GM18870 (cell line): ENCODE measurements at regions not wholly inside any gene's neighbourhood (a gene's known extent, or its start where the extent isn't known, plus 50 kb on each side); places are given as distances from the start of the nearest gene placed in this dataset.
"Not testable (repeated sequence)": the region's sequence is repeated elsewhere in the genome, so short reads cannot be mapped to it uniquely, and the experiment has no call there.

ENCODE experiments used
- ATAC-seq: cut with Tn5 transposase; IDR thresholded peaks from one replicate; pipeline ENCODE4 v1.9.1; 2021; ENCODE audit warnings: moderate library complexity; ENCODE audit not compliant: unreplicated experiment

DNA sequence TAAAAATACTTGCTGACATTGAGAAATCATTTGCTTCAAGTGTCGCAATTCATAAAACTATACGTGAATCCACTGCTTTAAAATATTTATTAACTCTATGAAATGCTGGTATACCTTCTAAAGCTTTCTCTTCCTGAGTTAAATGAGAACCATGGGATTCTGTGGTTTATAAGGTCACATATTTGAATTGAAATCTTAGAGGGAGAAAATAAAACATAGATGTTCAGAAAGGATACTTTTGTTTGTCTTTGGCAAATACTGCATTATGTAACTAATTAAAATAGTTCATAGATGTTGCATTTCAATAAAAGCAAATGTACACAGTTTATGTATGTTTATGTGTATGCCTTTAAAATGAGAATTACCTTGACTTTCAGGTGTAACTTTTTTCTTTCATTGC, 250.1 kb downstream of the FAM170A start:
- no peak for ATAC-seq

DNA sequence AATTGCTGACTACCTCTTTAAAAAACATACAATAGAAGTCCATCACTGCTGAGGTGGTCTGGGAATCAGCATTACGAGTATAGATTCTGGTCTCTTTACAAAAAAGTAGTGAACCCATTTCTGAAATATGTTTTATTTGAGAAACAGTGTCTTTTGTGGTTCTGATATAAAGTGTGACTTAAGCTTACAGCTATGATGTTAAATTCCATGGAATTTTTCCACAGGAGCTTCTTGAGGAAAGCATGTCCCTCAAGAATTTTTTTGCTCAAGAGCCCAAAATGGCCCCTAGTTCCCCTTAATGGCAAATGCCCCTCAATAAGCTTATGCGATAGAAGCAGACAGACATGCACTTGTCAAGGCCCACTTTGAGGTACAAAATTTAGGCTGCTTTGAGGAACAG, 265.7 kb downstream of the FAM170A start:
- ATAC-seq: no peak

DNA sequence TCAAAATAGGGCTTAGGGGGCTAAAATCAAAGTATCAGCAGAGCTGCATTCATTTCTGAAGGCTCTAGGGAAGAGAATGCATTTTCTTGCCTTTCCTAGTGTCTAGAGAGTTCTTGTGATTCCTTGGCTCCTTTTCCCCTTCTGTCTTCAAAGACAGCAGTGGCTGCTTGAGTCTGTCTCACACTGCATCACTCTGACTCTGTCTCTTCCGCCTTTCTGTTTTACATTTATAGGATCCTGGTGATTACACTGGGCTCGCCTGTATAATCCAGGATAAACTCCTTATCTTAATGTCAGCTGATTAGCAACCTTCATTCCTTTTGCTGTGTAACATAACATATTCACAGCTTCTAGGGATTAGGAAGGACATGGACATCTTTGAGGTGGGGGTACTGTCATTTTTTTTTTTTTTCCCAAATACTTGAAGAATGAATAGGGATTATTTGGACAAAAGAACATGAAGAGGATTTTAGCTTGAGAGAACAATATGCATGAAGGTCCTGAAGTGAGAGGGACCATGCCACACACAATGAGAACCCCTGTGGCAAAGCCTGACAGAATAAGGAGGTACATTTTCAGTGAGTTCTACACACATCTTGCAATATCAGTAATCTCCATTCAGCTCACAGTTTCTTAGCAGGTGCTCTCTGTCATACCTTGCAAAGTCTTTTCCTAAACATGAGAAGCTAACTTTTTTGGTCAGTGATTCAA, 267.6 kb downstream of the FAM170A start:
- ATAC-seq: no peak

DNA sequence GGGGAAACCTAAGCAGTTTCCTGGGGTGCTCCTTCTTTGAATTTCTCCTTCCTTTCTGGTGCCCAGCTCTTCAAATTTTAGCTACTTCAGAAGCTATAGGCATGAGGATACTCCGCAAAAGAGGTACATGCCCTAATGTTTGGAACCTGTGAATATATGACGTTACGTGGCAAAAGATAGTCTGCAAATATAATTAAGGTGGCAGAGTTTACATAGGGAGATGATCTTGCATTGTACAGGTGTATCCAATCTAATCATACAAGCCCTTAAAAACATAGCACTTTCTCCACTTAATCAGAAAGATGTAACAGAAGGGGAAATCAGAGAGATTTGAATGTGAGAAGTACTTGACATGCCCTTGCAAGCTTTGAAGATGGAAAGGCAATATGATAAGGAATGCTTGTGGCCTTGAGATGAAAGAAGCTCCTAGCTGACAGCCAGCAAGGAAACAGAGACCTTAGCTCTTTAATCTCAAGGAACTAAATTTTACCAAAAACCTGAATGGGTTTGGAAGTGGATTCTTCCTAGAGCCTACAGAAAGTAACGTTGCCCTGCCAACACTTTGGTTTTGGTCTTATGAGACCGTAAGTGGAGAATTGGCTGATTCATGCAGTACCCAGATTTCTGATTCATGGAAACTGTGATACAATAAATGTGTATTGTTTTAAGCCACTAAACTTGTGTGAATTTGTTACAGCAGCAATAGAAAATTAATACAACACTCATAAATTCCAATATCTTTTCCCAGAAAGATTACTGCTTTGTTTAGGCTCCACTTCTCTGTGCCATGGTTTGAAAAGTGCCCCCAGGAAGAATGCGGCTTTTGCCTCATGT, 268.4 kb downstream of the FAM170A start:
- no peak for ATAC-seq

DNA sequence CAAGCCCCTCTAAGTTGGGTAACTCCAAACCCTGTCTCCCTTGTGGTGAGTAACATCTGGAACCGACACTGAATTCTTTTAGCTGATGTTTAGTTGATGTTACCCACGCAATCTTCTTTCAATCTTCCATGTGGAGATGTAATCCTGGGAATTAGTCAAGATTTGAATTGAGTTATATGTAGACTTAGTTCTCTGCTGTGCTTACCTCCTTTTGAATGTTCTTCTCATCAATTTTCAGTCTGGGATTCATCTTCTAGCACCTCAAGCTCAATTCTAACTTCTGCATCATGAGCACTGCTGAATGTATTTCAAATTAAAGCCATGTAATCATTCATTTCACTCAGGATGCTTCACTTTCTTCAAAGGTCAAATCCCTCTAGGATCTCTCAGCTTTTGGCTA, 270.6 kb downstream of the FAM170A start:
- no peak for ATAC-seq

DNA sequence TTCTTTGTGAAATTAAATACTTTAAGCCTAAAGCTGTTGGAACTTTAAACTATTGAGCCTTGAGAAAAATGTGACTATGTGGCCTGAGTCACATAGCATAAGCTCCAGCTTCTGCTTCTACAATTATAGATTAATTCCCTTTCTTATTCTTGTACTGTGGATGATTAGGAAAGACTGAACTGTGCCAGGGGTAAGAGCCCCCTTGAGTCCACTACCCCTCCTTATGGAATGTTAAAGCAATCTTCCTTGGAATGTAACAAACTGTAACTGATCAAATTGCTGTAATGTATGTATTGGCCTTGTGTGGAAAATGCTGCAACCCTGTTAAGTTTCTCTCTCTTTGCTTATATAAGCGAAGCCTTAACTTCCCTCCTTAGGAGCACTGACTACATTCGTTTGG, 273.2 kb downstream of the FAM170A start:
- no peak for ATAC-seq

DNA sequence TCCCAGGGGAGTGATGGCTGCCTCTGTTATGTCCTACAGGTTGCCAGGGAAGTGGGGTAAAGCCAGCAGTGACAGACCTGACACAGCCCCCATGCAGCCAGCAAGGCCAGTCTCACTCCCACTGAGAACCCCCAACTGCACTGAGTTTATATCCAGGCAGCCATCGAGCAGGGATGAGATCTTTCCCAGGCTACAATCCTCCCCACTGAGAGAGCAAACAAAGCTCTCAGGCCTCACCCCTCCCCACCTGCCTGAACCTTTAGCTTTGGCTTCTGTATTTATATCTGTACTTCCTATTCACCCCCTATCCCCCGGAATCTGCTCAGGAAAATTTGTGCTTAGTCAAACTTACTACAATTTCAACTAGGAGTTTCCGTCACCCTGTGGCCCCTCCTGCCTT, 284.1 kb downstream of the FAM170A start:
- no peak for ATAC-seq

DNA sequence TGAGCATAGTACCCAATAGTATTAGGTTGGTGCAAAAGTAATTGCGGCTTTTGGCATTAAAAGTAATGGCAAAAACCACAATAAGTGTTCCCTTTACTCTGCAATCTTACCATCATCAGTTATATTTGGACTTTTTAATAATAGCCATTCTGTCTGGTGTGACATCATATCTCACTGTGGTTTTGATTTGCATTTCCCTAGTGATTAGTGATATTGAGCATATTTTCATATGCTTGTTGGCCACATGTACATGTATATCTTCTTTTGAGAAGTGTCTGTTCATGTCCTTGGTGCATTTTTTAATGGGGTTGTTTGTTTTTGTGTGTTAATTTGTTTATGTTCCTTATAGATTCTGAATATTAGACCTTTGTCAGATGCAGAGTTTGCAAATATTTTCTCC, 289.9 kb downstream of the FAM170A start:
- no peak for ATAC-seq

DNA sequence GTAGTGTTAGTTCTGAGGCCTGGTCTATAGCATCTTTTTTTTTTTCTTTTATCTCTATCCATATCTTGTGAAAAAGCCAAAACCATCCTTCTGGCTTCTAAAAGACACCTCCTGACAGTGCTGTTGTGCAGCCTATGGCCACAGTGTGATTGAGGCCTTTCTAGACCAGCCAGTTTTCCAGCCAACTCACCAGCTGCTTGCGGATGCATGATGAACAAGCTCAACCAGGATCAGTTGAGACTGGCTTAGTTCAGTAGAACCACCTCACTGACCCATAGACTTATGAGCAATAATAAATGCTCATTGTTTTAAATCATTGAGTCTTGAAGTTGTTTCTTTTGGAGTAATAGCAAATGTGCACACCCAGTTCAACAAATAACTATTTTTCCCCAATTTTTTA, 296.9 kb downstream of the FAM170A start:
- no peak for ATAC-seq

DNA sequence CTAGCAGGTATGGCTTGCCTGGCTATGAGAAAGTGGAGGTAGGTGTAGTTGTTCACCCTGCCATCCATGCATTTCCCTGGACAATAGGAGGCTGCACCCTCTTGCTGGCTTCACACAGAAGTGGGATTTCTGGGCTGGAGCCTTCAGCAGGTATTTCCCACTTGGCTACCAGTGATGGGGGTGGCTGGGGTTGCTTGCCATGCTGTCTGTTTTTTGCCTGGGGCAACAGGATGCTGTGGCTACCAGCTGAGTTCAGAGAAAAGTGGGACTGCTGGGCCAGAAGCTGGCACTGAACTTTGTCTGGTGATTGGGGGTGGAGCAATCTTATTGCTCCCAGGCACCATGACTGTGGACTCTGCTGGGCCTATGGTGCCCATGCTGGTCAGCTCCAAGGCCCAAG, 299.6 kb downstream of the FAM170A start:
- no peak for ATAC-seq

DNA sequence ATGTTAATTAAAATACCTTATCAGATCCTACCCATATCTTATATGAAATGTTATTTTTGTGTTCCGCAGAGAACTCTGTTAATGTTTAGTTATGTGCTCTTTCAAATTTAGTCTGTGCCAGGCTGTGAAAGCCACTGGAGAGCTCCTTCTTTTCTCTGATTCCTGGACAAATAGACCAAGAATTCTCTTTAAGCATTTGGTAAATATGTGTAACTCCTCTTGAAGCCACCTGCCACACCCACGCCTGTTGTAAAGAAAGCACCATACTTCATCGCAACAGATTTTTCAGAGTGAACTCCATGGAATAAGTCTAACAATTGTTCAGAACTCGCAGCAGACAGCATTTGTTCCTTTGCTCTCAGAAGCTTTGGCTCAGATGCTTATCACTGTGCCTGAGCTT, 301.1 kb downstream of the FAM170A start:
- no peak for ATAC-seq

DNA sequence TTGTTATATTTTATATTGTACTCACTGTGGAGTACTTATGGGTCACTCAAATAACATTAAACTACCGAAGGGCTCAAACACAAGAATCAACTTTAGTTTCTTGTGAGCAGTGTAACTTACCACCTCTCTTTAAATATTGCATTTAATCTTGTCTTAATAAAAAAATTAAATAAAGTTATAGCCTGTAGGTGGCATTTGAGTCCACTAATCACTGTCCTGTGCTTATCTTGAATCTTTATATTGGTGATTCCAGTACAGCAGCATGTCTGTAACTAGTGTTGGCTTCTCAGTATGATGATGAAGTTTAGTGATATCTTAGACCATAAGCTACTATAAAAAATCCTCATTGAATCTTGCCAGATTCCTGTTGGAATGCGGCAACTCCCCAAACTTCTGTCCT, 313.8 kb downstream of the FAM170A start:
- no peak for ATAC-seq

DNA sequence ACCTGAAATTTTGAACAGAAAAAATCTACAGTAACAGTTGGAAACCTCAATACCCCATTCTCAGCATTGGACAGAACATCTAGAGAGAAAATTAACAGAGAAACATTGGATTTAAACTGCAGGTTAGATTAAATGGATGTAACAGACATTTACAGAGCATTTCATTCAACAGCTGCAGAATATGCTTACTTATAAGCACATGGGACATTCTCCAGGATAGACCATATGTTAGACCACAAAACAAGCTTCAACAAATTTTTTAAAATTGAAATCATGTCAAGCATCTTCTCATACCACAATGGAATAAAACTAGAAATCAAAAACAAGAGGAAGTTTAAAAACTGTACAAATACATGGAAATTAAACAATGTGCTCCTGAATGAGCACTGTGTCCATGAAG, 316.3 kb downstream of the FAM170A start:
- no peak for ATAC-seq

DNA sequence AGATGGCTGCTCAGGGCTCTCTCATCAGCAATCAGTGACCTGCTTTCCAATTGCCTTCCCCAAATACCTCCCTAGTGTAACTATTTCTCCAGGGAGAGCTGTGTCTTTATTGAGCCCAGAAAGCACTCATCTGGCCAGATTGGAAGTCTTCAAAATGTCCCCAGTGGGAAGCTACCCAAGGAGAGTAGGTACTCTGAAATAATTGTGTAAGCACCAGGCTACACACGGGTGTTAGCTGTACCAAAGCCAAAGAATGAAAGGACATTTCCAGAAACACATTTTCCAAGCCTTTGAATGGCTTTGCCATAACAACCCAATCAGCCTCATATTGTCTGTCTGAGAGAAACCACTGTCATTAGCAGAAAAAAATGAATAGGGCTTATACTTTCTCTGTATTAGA, 318.8 kb downstream of the FAM170A start:
- no peak for ATAC-seq

DNA sequence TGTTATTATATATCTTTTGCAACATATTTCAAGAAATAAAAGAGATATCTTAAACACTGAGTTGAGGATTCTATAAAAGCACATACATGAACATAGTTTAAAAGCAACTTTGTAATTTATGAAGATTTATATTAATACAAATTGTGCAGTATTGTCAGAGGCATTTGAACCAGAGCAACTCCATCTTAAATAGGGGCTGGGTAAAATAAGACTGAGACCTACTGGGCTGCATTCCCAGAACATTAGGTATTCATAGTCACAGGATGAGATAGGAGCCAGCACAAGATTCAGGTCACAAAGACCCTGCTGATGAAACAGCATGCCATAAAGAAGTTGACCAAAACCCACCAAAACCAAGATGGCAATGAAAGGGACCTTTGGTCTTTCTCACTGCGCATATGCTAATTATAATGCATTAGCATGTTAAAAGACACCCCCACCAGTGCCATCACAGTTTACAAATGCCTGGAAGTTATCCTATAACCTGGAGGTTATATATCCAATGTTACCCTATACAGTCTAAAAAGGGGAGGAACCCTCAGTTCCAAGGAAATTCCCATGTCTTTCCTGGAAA, 320.2 kb downstream of the FAM170A start:
- ATAC-seq: no peak

DNA sequence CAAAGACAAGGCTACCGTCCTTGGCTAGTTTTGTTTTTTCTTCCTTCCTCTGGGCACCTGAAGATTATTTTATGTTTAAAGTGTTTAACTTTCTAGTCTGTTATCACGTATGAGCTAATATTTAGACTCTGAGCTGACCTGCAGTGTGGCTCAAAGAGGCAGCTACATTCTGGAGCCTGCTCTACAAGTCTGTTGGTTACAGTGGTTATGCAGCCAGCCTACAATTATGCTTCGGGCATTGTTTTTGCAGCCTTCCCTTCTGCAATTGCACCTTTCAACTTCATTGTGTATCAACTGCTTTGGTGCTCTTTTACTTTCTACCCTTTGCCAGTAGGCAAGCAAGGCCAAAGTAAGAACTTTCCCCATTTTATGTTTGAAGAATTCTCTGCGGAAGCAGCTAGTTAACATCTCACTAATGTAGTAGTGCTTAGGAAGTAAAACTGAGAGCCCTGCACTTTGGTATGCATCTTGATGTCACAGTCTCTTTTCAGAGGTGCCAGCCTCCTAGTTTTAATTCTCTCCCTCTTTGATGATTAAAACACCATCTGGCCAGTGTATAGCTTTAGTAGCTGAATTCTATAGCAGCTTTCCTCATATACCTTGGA, 322.1 kb downstream of the FAM170A start:
- ATAC-seq: no peak

DNA sequence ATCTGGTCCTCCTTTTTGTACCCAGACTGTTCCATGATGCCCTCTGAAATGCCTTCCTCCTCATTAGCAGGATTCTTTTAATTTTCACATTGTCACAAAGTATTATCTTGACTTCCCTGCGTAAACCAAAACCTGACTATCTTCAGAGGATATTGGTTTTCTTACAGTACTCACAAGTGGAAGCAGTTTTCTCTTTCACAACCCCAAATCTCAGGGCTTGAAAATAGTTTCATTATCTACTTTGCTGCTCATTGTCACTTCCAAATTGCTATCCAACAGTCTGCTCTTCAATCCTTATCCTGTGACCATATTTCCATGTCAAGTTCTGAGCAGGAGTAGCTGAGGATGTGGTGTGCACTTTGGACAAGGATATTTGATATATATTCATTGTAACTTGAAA, 324.1 kb downstream of the FAM170A start:
- no peak for ATAC-seq

DNA sequence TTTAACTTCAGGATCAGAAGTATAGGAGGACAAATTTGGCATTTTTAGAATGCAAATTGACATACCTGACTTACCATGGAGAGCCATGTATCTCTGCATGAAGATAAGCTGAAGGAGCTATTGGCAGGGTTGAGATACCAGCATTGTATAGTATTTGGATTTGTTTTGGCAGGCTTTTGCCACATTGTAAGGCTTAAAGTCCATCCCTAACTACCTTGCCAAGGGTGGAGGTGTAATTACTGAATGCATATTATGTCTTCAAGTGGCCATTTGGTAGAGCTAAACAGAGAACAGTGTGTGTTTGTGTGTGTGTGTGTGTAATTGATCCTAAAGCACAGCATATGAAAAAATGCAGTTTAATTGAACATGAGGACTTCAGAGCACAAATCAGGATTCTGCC, 324.7 kb downstream of the FAM170A start:
- ATAC-seq: no peak

DNA sequence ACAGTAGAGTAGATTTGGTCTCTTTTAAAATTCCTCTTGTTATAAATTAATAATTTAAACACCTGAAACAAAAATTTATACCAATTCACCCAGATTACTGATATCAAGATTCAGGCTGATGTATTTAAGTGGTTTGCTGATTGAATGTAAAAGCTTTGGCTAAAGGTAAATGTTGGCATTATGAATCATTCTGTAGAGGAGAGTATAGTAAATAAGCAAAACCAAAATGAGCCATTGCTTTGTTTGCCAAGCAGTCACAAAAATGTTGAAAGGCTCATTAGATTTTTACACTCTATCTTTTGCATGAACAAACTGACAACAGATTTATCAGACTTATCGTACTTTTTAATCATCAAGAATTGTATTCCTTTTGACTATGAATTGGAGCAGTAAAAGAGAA, 332.6 kb downstream of the FAM170A start:
- no peak for ATAC-seq

DNA sequence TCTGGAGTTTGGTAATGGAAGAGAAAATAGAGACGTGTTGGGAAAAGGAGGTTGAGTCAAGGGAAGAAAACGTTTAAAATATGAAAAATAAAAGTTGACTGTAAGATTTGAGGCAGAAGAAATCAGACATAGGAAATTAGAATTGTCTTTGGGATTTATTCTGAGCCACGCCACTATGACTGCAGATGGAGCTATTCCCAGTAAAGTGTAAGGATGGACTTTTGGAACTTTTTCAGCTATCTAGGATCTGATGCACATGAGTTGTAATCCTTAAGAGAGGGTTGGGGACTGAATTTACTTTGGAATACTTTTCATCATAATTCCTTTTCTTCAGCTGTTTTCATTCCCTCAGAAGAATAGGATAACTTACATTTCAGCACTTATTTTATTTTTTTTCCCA, 336.7 kb downstream of the FAM170A start:
- no peak for ATAC-seq

DNA sequence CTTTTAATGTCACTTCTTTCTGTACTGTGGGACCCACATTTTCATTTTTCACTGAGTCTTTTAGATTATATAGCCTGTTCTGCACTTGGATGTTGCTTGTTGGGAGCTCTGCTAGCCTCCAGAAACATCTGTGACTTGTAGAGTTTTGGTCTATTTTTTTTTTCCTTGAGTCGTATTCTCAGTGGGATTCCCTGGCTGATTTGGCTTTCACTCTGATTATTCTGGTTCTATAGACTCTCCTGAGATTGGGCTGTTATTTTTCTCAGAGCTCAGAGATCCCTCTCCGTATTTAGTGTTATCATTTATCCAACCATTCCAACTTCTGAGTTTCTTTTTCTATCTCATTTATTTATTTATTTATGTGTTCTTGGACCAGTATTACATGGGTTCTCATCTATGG, 339.3 kb downstream of the FAM170A start:
- ATAC-seq: no peak

DNA sequence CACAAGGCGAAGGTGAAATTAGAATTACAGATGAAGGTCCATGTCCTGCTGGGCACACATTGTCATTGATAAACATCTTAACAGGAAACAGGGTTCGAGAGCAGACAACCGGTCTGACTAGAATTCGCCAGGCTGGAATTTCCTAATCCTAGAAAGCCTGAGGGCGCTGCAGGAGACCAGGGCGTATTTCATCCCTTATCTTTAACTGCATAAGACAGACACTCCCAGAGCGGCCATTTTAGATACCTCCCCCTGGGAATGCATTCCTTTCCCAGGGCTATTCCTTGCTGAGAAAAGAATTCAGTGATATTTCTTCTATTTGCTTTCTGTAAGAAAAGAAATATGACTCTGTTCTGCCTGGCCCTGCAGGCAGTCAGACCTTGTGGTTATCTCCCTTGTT, 357.7 kb downstream of the FAM170A start:
- not testable (repeated sequence) for ATAC-seq
